Superior temporal gyrus (tissue), 1 donor: ENCODE measurements at regions not wholly inside any gene's neighbourhood (a gene's known extent, or its start where the extent isn't known, plus 50 kb on each side); places are given as distances from the start of the nearest gene placed in this dataset.

Experiments used
- DNase-seq: peaks from one replicate; pipeline ENCODE4 v3.0.0-alpha.2; 2016; ENCODE audit errors: extremely low spot score

DNA sequence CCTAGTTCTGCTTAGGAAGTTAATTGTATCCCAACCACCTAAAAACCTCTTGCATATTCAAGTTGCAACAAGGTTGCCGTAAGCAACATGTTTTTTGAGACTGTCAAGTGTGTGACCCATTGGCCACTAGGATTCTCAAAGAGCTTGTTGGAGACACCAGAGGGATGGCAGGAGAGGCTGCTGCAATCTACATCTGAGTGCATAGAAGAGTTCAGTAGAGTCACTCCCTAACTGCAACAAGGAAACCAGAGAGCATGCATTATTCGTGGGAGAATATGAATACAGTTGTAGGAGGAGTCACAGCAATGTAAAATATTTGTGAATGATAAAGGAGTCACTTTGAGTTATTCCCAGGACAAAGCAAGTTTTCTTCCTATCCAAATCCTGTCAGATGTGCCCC, 538.6 kb downstream of the TNS3 start:
- DNase-seq: no peak

- DNase-seq: no peak
These were observed 539.2 kb downstream of the TNS3 start for GRCh38 chr7:47042669-47043068.

GRCh38 chr7:47040795-47041347, 541.0 kb downstream of the TNS3 start:
- DNase-seq: no peak

- DNase-seq: peak; percentile 35
These were observed 542.0 kb downstream of the TNS3 start for GRCh38 chr7:47039904-47040303.

GRCh38 chr7:47039089-47039648, 542.7 kb downstream of the TNS3 start:
- no peak for DNase-seq

DNA sequence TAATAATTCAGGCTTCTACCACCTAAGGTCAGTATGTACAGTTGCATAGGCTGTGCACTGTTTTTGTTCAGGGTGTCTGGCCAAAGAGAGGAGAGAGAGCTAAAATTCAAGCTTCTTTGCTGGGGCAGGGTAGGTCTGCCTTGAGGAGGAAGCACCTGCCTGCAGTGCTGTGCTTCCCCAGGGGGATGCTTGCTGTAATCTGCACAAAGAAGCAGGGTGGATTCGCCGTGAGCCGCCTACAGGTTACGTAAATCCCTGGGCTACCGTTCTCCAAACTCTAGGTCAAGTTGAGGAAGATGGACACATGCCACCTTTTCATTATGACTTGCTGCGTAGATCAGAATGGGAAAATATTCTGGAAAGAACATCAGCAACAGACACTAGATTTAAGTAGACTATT, 543.3 kb downstream of the TNS3 start:
- DNase-seq: no peak

DNA sequence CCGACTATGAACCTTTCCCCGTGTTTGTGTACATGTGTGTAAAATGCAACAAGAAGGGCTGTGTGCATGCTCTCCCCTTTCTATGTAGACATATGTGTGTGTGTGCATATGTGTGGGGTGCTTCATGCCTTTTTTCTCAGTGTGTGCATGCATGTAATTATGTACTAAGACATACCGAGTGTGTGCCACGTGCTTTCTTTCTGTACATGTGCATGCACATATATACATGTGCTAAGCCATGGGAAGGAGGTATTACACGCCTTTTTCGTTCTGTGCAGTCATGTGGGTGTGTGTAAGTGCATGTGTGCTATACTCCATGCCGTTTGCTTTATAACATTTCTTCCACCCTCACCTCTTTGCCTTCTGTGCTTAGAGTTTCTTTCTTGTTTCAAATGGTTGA, 544.3 kb downstream of the TNS3 start:
- DNase-seq: no peak

DNA sequence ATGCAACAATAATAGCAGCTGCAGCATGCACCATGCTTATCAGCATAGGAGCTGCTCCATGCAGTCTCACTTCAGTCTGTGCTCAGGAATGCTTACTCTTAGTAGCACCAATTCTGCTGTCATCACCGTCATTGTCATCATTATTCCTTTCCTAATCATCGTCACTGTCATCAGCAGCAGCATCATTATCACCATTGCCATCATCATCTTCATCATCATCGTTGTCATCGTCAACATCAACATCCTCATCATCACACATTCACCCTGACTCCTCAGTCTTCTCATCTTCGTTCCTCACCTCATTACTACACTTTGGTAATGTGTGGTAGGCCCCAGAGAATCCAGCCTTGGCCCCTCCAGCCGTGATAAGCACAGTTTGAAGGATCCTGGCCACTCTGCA, 545.0 kb downstream of the TNS3 start:
- DNase-seq: no peak

- DNase-seq: no peak
These were observed 546.4 kb downstream of the TNS3 start for GRCh38 chr7:47035522-47035921.

- DNase-seq: no peak
These were observed 547.7 kb downstream of the TNS3 start for GRCh38 chr7:47034180-47034579.

- no peak for DNase-seq
These were observed 549.4 kb downstream of the TNS3 start for GRCh38 chr7:47032536-47032908.

DNA sequence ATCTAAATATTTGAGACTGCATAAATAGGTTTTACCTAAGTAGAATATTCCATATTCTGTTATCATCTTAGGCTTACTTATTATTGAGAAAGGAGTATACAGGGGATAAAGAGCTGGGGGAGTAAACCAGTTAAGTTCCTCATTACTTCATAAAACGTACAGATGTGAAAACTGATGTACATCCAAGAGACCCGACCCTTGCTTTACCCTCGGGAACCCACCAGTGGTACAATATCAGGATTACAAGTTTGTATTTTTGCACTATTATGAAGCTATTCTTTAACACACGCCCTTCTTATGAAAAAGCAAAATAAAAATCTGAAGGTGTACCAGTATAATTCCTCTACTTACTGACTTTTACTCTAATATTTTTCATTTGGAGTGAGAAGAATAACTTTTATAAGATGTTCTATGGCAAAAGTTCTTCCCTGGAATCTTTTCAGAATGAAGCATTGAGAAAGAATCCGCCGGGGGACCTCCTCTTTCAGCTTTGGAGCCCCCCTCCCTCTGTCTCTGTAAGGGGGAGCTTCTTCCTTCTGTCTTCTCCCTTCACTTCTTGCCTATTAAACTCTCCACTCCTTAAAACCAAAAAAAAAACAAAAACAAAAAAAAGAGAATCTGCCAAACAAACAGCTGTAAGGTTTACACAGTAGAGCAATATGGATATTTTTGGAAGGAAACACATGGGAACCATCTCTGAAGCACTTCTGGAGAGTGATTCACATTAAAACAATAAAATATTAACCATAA, 550.0 kb downstream of the TNS3 start:
- no peak for DNase-seq

- DNase-seq: no peak
These were observed 553.6 kb downstream of the TNS3 start for GRCh38 chr7:47028284-47028683.

GRCh38 chr7:47027695-47028240, 554.1 kb downstream of the TNS3 start:
- DNase-seq: no peak

- no peak for DNase-seq
These were observed 555.0 kb downstream of the TNS3 start for GRCh38 chr7:47026780-47027361.

- DNase-seq: no peak
These were observed 556.9 kb downstream of the TNS3 start for GRCh38 chr7:47024991-47025390.

- DNase-seq: no peak
These were observed 573.5 kb downstream of the TNS3 start for GRCh38 chr7:47008461-47008860.

GRCh38 chr7:47007471-47007870, 574.4 kb downstream of the TNS3 start:
- no peak for DNase-seq

GRCh38 chr7:47000561-47000960, 581.4 kb downstream of the TNS3 start:
- DNase-seq: no peak

DNA sequence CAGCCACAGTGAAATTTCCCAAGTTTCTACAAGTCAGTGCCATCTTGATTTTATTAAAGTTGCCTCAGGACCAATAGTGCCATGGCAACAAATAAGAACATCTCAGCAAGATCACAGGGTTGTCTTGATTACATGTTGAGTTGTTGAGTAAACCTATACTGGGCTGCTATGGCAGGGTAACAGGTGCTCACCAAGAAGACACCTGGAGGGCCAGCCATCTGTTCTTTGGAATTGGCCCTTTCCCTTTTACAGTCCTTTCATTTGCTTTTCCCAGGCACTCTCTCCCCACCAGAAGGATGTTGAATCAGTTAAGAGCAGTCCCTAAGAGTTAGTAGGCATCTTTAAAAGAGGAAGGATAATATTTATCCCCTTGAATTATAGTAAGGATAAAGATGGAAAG, 582.0 kb downstream of the TNS3 start:
- no peak for DNase-seq

DNA sequence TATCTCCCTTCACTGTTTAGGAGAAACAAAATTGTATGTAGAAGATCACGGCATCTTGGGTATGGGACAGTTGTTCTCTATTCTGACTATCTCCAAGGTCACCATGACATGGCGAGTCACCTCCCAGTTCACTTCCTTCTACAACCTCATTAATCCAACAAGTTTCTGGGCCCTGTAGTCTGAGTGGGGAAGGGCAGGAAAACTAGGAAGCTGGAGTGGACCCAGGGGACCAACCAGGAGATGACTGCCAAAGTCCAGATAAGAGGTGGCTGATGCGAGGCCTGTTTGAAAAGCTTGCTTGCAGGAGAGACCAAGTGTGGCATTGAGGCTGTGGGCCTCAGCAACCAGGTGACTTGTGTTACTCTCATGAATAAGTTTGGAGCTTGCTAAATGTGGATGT, 584.9 kb downstream of the TNS3 start:
- DNase-seq: no peak

DNA sequence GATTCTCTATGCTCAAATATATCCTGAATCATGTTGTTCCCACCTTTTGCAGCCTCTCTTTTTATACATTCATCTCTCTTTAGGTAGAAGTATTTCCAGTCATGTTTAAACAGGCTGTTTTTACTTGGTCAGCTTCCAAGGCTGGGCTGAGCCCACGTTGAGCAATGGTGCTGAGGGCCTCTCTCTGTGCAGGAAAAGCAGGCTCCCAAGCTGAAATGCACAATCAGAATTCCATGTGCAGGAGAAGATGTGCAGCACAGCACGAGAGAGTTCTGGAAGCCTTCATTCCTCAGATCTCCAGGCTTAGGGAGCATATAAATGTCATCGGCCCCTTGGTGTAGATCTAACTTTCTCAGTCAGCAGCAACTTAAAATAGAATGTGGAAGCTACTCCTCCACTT, 588.5 kb downstream of the TNS3 start:
- no peak for DNase-seq

DNA sequence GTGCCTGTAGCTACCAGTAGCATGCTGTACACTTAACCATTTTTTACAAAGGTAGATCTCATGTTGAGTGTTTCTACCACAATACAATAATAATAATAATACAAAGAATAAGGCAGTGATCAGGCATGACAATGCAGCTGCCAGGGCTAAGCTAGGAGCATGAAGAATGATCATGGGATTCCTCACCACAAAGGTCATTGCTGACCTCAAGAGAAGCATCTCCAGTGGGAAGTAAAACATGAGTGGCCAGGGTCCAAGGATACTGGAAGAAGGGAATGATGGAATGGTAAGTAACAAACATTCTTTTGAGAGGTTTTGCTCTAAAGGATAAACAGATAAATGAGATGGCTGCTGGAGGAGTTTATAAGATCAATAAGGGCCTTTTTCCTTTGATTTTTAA, 591.1 kb downstream of the TNS3 start:
- no peak for DNase-seq
